OCI-LY7 (cell line): ENCODE measurements at regions not wholly inside any gene's neighbourhood (a gene's known extent, or its start where the extent isn't known, plus 50 kb on each side); places are given as distances from the start of the nearest gene placed in this dataset.
"Not testable (repeated sequence)": the region's sequence is repeated elsewhere in the genome, so short reads cannot be mapped to it uniquely, and the experiment has no call there.

ENCODE experiments used
- BruUV-seq: library from RNA; stranded (reverse); fragments of 400-500 nt; replicated peaks from 2 replicates; lab custom pipeline; 2021; lab: Mats Ljungman, UMichigan
- CTCF ChIA-PET: fragments of 300-600 bp; sonication (Branson Sonifier 250); formaldehyde crosslinking; loops from one replicate; lab custom pipeline; 2022; ENCODE audit warnings: antibody characterized with exemption; ENCODE audit not compliant: unreplicated experiment; lab: Charles Lee
- POLR2A ChIA-PET: fragments of 300-600 bp; sonication (Branson Sonifier 250); formaldehyde crosslinking; loops from one replicate; lab custom pipeline; 2022; ENCODE audit warnings: antibody characterized with exemption; lab: Charles Lee
- DNase-seq: peaks from one replicate; pipeline ENCODE4 v3.0.0-alpha.2; 2015; ENCODE audit warnings: low spot score
- H2AFZ ChIP-seq: fragments of 200-600 bp; sonication (generic), shearing (Covaris generic); 2 replicates; pipeline ENCODE4 v1.6.1; 2014; ENCODE audit warnings: mild to moderate bottlenecking, antibody characterized with exemption, low read length, moderate library complexity
- H3K27ac ChIP-seq: fragments of 200-600 bp; sonication (generic); 2 replicates; pipeline ENCODE4 v1.5.1; 2014; ENCODE audit warnings: mixed run types, low read depth, mild to moderate bottlenecking, moderate library complexity, low read length, inconsistent platforms; ENCODE audit not compliant: poor library complexity, severe bottlenecking
- H3K36me3 ChIP-seq: fragments of 200-600 bp; sonication (generic); 2 replicates; pipeline ENCODE4 v1.6.1; 2014; ENCODE audit warnings: mild to moderate bottlenecking, antibody characterized with exemption, low read length, moderate library complexity, mixed read lengths; ENCODE audit not compliant: insufficient read depth
- H3K4me1 ChIP-seq: fragments of 200-600 bp; sonication (generic); 2 replicates; pipeline ENCODE4 v1.5.1; 2014; ENCODE audit warnings: mild to moderate bottlenecking, low read length; ENCODE audit not compliant: insufficient read depth, poor library complexity, severe bottlenecking
- H3K4me2 ChIP-seq: fragments of 200-600 bp; sonication (generic); 2 replicates; pipeline ENCODE4 v1.6.1; 2014; ENCODE audit warnings: mild to moderate bottlenecking, low read length
- H3K4me3 ChIP-seq: fragments of 200-600 bp; sonication (generic); 2 replicates; pipeline ENCODE4 v1.5.1; 2014; ENCODE audit warnings: mild to moderate bottlenecking, low read depth, low read length; ENCODE audit not compliant: poor library complexity, severe bottlenecking
- H3K79me2 ChIP-seq: fragments of 200-600 bp; sonication (generic); 2 replicates; pipeline ENCODE4 v1.6.1; 2016; ENCODE audit warnings: low read depth, mild to moderate bottlenecking, low read length, moderate library complexity, mixed read lengths; ENCODE audit not compliant: insufficient read depth
- H3K9me2 ChIP-seq: fragments of 200-600 bp; sonication (generic); 2 replicates; pipeline ENCODE4 v1.6.1; 2016; ENCODE audit warnings: mild to moderate bottlenecking, low read length, mixed read lengths; ENCODE audit not compliant: insufficient read depth
- H3K9me3 ChIP-seq: fragments of 200-600 bp; sonication (generic); 2 replicates; pipeline ENCODE4 v1.6.1; 2014; ENCODE audit warnings: mild to moderate bottlenecking, mixed run types, low read length, mixed read lengths
- H4K20me1 ChIP-seq: fragments of 200-600 bp; sonication (generic); 2 replicates; pipeline ENCODE4 v1.6.1; 2014; ENCODE audit warnings: mild to moderate bottlenecking, antibody characterized with exemption, low read length, moderate library complexity, mixed read lengths; ENCODE audit not compliant: insufficient read depth
- CTCF ChIP-seq: fragments of 200-600 bp; sonication (generic); conservative IDR thresholded peaks from 2 replicates; pipeline ENCODE4 v1.5.1; 2014; ENCODE audit warnings: mild to moderate bottlenecking, antibody characterized with exemption, low read length, moderate library complexity, mixed read lengths
- EZH2phosphoT487 ChIP-seq: fragments of 200-600 bp; sonication (generic); IDR thresholded peaks from 2 replicates; pipeline ENCODE4 v1.6.1; 2018; ENCODE audit warnings: low read depth, borderline replicate concordance, mild to moderate bottlenecking, mixed run types, antibody characterized with exemption, low read length, moderate library complexity, mixed read lengths
- intact Hi-C: fragments of 100-400 bp; cut with micrococcal nuclease; formaldehyde crosslinking; loops from one replicate; pipeline ENCODE4 v1.10.0; 2022; ENCODE audit not compliant: unreplicated experiment

DNA sequence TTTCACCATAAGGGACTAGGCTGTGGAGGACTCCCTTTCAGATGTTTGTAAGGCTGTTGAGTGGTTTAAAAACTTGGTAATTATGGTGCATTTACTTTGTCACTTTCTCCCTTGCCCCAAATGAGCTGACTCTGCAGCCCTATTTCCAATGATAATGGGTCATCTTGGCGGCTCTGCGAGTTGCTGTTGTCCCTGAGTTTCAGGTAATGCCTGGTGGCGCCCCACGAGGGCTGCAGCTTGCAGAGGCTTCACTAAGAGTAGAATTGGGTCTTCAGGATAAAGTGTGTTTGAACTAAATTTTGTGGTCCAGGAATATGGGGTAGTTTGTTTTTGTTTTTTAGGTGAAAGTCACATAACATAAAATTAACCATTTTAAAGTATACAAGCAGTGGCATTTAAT is 450.1 kb upstream of the CFAP20DC start:
- H4K20me1 ChIP-seq, result no peaks in the 10 kb centered on the region
- CTCF ChIA-PET, result no interaction called here
- POLR2A ChIA-PET, result no interaction called here
- H3K4me1 ChIP-seq, result no peaks in the 10 kb centered on the region
- 0 out of 2 replicates have a peak, but pooled peaks cover 4% of the 10 kb centered on the region for H3K9me3 ChIP-seq
- no peak overlapping the region for H2AFZ ChIP-seq
- H3K36me3 ChIP-seq, result no peaks in the 10 kb centered on the region
- H3K9me2 ChIP-seq, result no peaks in the 10 kb centered on the region
- no TSS peak for BruUV-seq
- no peak overlapping the region for H3K4me2 ChIP-seq
- H3K4me3 ChIP-seq, result no peak overlapping the region
- intact Hi-C loops, result loop anchor here (10.0 kb wide), 1 partner anchor 65 kb away; no protein-coding TSS in a partner anchor
- H3K27ac ChIP-seq, result no peak overlapping the region
- no peaks in the 10 kb centered on the region for H3K79me2 ChIP-seq
- TF ChIP-seq EZH2phosphoT487, result no peak
- TF ChIP-seq CTCF, result no peak
- no peak for DNase-seq

- Histone ChIP-seq H3K9me2 (no peaks in the 10 kb centered on the region), H3K27ac (no peak overlapping the region), H4K20me1 (no peaks in the 10 kb centered on the region), H3K79me2 (no peaks in the 10 kb centered on the region), H3K4me1 (no peaks in the 10 kb centered on the region), H3K4me3 (no peak overlapping the region), H3K36me3 (no peaks in the 10 kb centered on the region), H2AFZ (no peak overlapping the region), H3K4me2 (no peak overlapping the region), H3K9me3 (0 out of 2 replicates have a peak, but pooled peaks cover 4% of the 10 kb centered on the region)
- TF ChIP-seq CTCF (no peak), EZH2phosphoT487 (no peak)
- ChIA-PET POLR2A (no interaction called here), CTCF (no interaction called here)
- intact Hi-C loops, result no loop called here
- no TSS peak for BruUV-seq
- no peak for DNase-seq
Observed at GRCh38 chr3:59499000-59499399, 449.2 kb upstream of the CFAP20DC start.

GRCh38 chr3:59496250-59496649 is 446.4 kb upstream of the CFAP20DC start:
- H3K36me3 ChIP-seq, result no peaks in the 10 kb centered on the region
- CTCF ChIA-PET, result no interaction called here

DNA sequence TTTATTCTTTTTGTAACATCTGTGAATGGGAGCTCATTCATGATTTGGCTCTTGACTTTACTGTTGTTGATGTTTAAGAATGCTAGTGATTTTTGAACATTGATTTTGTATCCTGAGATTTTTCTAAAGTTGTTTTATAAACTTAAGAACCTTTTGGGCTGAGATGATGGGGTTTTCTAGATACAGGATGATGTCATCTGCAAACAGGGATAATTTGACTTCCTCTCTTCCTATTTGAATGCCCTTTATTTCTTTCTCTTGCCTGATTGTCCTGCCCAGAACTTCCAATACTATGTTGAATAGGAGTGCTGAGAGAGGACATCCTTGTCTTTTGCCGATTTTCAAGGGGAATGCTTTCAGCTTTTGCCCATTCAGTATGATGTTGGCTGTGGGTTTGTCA is 445.1 kb upstream of the CFAP20DC start:
- H3K4me1 ChIP-seq, DNase-seq, BruUV-seq, POLR2A ChIA-PET, intact Hi-C loops, H2AFZ ChIP-seq, H3K36me3 ChIP-seq, CTCF ChIA-PET, H4K20me1 ChIP-seq, H3K79me2 ChIP-seq, H3K9me3 ChIP-seq, H3K4me3 ChIP-seq, H3K9me2 ChIP-seq, H3K27ac ChIP-seq, H3K4me2 ChIP-seq: not testable (repeated sequence)

More at GRCh38 chr3:59496250-59496649, 446.4 kb upstream of the CFAP20DC start:
- POLR2A ChIA-PET, result no interaction called here
- no TSS peak for BruUV-seq
- DNase-seq, result no peak
- no peak overlapping the region for H3K4me2 ChIP-seq
- no peak overlapping the region for H3K27ac ChIP-seq
- TF ChIP-seq CTCF, result no peak
- no peak for TF ChIP-seq EZH2phosphoT487
- H2AFZ ChIP-seq, result no peak overlapping the region
- no peaks in the 10 kb centered on the region for H3K79me2 ChIP-seq
- intact Hi-C loops, result no loop called here
- no peaks in the 10 kb centered on the region for H3K9me2 ChIP-seq
- no peaks in the 10 kb centered on the region for H3K4me1 ChIP-seq
- no peaks in the 10 kb centered on the region for H4K20me1 ChIP-seq
- H3K9me3 ChIP-seq, result no peaks in the 10 kb centered on the region
- no peak overlapping the region for H3K4me3 ChIP-seq
